ENCODE measurements at regions not wholly inside any gene's neighbourhood (a gene's known extent, or its start where the extent isn't known, plus 50 kb on each side); places are given as distances from the start of the nearest gene placed in this dataset.

- TF ChIP-seq CTCF (IDR thresholded peaks at IDR 0.05; ENCODE audit: low read depth, low read length) (no peak), EZH2phosphoT487 (IDR thresholded peaks at IDR 0.05; ENCODE audit: low read depth) (no peak)
Observed at GRCh38 chr6:77143659-77144447, 319.4 kb downstream of the HTR1B start.

All from OCI-LY3 (cell line).